Activated T-cell treated with anti-CD3 and anti-CD28 coated beads, Interleukin-2, amount 50 U/mL, for 4 hours (primary cell): ENCODE measurements at regions not wholly inside any gene's neighbourhood (a gene's known extent, or its start where the extent isn't known, plus 50 kb on each side); places are given as distances from the start of the nearest gene placed in this dataset.

ENCODE experiments used
- ATAC-seq, 2 donors: fragments of 200-7000 bp; cut with Tn5 transposase; one replicate each; pipeline ENCODE4 v1.10.0; 2021
- DNase-seq: peaks from one replicate; pipeline ENCODE4 v3.0.0-alpha.2; 2020
- H3K27me3 Mint-ChIP-seq: one replicate; pipeline ENCODE4 v1.8.0; 2021; ENCODE audit warnings: low read depth, mixed read lengths
- H3K36me3 Mint-ChIP-seq: one replicate; pipeline ENCODE4 v1.8.0; 2022; ENCODE audit warnings: mixed read lengths; ENCODE audit not compliant: insufficient read depth
- H3K4me1 Mint-ChIP-seq: one replicate; pipeline ENCODE4 v1.8.0; 2021; ENCODE audit warnings: low read depth, mixed read lengths
- H3K4me3 Mint-ChIP-seq: one replicate; pipeline ENCODE4 v1.8.0; 2021; ENCODE audit warnings: mild to moderate bottlenecking, moderate library complexity, mixed read lengths
- H3K9me3 Mint-ChIP-seq: one replicate; pipeline ENCODE4 v1.8.0; 2021; ENCODE audit warnings: mixed read lengths

- Mint-ChIP-seq H3K27me3 (no peaks in the 10 kb centered on the region), H3K9me3 (peaks cover 23% of the 10 kb centered on the region), H3K36me3 (no peaks in the 10 kb centered on the region), H3K4me1 (no peaks in the 10 kb centered on the region), H3K4me3 (no peak overlapping the region)
- no peak for DNase-seq
- no peak for ATAC-seq
Measured at GRCh38 chr4:23174179-23174578, 481.4 kb downstream of the GBA3 start.

- Mint-ChIP-seq H3K36me3 (no peaks in the 10 kb centered on the region), H3K4me3 (no peak overlapping the region), H3K4me1 (no peaks in the 10 kb centered on the region), H3K9me3 (peaks cover 15% of the 10 kb centered on the region), H3K27me3 (no peaks in the 10 kb centered on the region)
- ATAC-seq (no peak), DNase-seq (no peak)
Measured at GRCh38 chr4:23171976-23172375, 479.2 kb downstream of the GBA3 start.

DNA sequence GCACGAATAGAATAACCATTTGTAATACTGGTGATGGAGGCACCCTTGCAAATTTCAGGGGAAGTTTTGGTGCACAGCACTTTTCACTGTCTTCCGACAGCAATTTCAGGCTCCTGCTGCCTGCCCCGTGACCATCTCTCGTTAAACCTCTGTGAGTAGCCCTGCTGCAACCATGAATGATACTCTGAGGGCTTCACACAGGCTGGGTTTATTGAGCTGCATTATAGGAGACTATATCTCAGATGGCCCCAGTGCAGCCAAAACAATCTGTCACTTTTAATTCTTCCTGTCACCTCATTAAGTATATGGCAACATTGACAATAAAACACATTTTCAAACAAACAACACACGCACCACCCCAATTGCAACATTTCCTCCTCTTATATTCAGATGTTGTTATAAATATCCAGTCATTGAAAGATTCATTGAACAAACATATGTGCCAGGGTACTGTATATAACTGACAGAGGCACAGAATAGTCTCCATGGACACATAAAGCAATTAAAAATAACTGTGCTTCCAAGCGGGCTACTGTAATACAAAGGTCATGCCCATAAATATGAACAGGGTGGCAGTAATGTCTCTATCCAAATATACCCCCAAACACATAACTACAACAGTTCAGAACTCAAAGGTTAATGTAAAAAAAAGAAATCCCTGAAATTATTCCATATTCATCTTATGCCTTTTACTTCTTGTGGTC, 477.0 kb downstream of the GBA3 start:
- DNase-seq, result no peak
- no peaks in the 10 kb centered on the region for H3K27me3 Mint-ChIP-seq
- ATAC-seq, result no peak
- no peak overlapping the region for H3K4me3 Mint-ChIP-seq
- H3K4me1 Mint-ChIP-seq, result no peaks in the 10 kb centered on the region
- H3K9me3 Mint-ChIP-seq, result peaks cover 12% of the 10 kb centered on the region
- no peaks in the 10 kb centered on the region for H3K36me3 Mint-ChIP-seq

DNA sequence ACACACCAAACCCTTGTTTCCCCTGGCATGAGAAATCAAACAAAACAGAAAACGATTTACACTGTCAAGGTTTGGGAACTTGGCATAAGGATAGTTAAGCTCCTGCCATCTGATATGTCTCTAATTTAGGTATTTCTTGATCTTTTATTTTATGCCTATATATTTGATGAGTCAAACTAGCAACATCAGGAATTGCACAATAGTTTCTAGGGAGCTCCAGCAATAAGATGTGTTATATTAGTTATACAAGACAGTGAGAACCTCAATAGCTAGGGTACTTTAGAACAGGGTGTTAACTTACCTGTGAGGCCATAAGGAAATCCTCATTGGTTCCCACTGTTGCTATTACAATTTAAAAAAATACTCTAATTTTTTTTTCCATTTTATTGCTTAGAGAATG, 474.2 kb downstream of the GBA3 start:
- Mint-ChIP-seq H3K4me3 (no peak overlapping the region), H3K27me3 (no peaks in the 10 kb centered on the region), H3K9me3 (peaks cover 3% of the 10 kb centered on the region), H3K36me3 (no peaks in the 10 kb centered on the region), H3K4me1 (no peaks in the 10 kb centered on the region)
- DNase-seq (no peak), ATAC-seq (no peak)

- no peaks in the 10 kb centered on the region for H3K27me3 Mint-ChIP-seq
- H3K4me3 Mint-ChIP-seq, result no peak overlapping the region
- no peaks in the 10 kb centered on the region for H3K36me3 Mint-ChIP-seq
- H3K9me3 Mint-ChIP-seq, result peaks cover 3% of the 10 kb centered on the region
- DNase-seq (no peak), ATAC-seq (no peak)
- no peaks in the 10 kb centered on the region for H3K4me1 Mint-ChIP-seq
Measured at GRCh38 chr4:23166407-23166806, 473.7 kb downstream of the GBA3 start.

- H3K27me3 Mint-ChIP-seq, result no peaks in the 10 kb centered on the region
- DNase-seq (no peak), ATAC-seq (no peak)
- H3K4me3 Mint-ChIP-seq, result no peak overlapping the region
- H3K9me3 Mint-ChIP-seq, result peaks cover 4% of the 10 kb centered on the region
- no peaks in the 10 kb centered on the region for H3K36me3 Mint-ChIP-seq
- no peaks in the 10 kb centered on the region for H3K4me1 Mint-ChIP-seq
Measured at GRCh38 chr4:23165669-23166068, 472.9 kb downstream of the GBA3 start.

DNA sequence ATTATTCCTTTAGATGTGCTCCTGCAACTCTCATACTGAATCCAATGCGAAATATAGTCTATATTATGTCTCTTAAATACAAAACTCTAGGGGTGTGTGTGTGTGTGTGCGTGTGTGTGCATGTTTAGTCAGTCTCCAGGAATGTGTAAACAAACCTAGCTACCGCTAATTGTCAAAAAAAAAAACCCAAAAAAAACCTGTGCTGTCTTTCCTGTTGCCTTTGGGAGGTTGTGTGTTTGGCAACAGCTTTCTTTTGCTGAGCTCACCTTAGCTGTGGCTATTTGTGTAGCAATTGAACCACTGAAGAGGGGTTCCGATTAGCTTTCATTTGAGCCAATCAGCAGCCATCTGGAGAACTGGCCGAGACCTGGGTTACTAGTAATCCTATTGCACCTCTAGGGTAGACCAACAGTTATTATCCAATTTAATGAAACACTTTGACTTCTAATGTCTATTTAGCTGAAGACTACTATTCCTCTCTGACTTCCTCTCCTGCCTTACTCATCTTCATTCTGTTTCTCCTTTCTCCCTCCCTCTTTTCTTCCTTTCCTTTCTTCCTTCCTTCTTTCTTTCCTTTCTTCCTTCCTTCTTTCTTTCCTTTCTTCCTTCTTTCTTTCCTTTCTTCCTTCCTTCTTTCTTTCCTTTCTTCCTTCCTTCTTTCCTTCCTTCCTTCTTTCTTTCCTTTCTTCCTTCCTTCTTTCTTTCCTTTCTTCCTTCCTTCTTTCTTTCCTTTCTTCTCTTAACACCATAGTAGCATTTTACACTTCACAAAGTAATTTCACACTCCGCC, 471.1 kb downstream of the GBA3 start:
- peaks cover 6% of the 10 kb centered on the region for H3K9me3 Mint-ChIP-seq
- DNase-seq (no peak), ATAC-seq (no peak)
- no peaks in the 10 kb centered on the region for H3K27me3 Mint-ChIP-seq
- H3K4me3 Mint-ChIP-seq, result no peak overlapping the region
- H3K4me1 Mint-ChIP-seq, result no peaks in the 10 kb centered on the region
- H3K36me3 Mint-ChIP-seq, result no peaks in the 10 kb centered on the region

- ATAC-seq, result no peak
- H3K36me3 Mint-ChIP-seq, result no peaks in the 10 kb centered on the region
- no peak for DNase-seq
- peaks cover 6% of the 10 kb centered on the region for H3K9me3 Mint-ChIP-seq
- no peaks in the 10 kb centered on the region for H3K27me3 Mint-ChIP-seq
- H3K4me1 Mint-ChIP-seq, result no peaks in the 10 kb centered on the region
- no peak overlapping the region for H3K4me3 Mint-ChIP-seq
Measured at GRCh38 chr4:23162275-23162674, 469.5 kb downstream of the GBA3 start.

- no peaks in the 10 kb centered on the region for H3K36me3 Mint-ChIP-seq
- H3K27me3 Mint-ChIP-seq, result no peaks in the 10 kb centered on the region
- DNase-seq (no peak), ATAC-seq (no peak)
- peaks cover 6% of the 10 kb centered on the region for H3K9me3 Mint-ChIP-seq
- H3K4me1 Mint-ChIP-seq, result no peaks in the 10 kb centered on the region
- H3K4me3 Mint-ChIP-seq, result no peak overlapping the region
Measured at GRCh38 chr4:23161787-23162186, 469.1 kb downstream of the GBA3 start.

GRCh38 chr4:23153076-23153475, 460.3 kb downstream of the GBA3 start:
- Mint-ChIP-seq H3K9me3 (no peaks in the 10 kb centered on the region), H3K4me1 (no peaks in the 10 kb centered on the region), H3K36me3 (no peaks in the 10 kb centered on the region), H3K4me3 (no peak overlapping the region), H3K27me3 (no peaks in the 10 kb centered on the region)
- ATAC-seq (no peak), DNase-seq (no peak)

DNA sequence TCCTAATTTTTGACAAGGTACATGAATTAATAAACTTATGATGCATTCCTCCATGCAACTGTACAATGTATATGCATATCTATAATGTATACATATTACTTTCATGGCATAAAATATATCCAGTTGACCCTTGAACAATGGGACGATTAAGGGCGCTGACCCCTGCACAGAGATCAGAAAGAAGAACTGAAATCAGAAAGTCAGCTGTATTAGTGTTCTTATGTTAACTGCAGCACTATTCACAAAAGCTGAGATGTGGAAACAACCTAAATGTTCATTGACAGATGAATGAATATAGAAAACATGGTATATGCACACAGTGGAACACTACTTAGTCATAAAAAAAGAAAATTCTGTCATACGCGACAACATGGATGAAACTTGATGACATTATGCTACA, 457.1 kb downstream of the GBA3 start:
- DNase-seq (no peak), ATAC-seq (no peak)
- peaks cover 3% of the 10 kb centered on the region for H3K9me3 Mint-ChIP-seq
- no peaks in the 10 kb centered on the region for H3K36me3 Mint-ChIP-seq
- no peaks in the 10 kb centered on the region for H3K27me3 Mint-ChIP-seq
- no peak overlapping the region for H3K4me3 Mint-ChIP-seq
- H3K4me1 Mint-ChIP-seq, result no peaks in the 10 kb centered on the region

- Mint-ChIP-seq H3K27me3 (no peaks in the 10 kb centered on the region), H3K9me3 (peaks cover 4% of the 10 kb centered on the region), H3K4me1 (no peaks in the 10 kb centered on the region), H3K36me3 (no peaks in the 10 kb centered on the region), H3K4me3 (no peak overlapping the region)
- DNase-seq (no peak), ATAC-seq (no peak)
Measured at GRCh38 chr4:23144707-23145106, 452.0 kb downstream of the GBA3 start.

GRCh38 chr4:23135792-23136645, 443.3 kb downstream of the GBA3 start:
- ATAC-seq, result no peak
- no peaks in the 10 kb centered on the region for H3K36me3 Mint-ChIP-seq

DNA sequence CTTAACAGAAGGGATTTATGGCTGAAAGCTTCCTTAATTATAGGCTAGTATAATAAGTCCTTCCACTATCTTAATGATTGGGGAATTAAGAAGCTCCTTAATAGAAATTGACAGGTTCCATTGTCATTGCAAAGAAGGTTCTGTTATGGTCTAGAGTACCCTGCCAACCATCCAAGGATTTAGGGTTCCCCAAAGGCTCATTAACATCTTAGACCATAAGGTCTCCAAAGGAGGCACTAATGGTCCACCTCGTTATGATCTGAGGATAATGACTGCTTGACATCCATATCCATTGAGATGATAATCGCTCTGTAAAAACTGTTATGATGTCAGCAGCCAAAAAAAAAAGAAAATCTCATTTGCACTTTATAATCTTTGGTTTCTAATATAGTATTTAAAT, 441.6 kb downstream of the GBA3 start:
- H3K4me3 Mint-ChIP-seq, result no peak overlapping the region
- no peaks in the 10 kb centered on the region for H3K4me1 Mint-ChIP-seq
- DNase-seq (no peak), ATAC-seq (no peak)
- no peaks in the 10 kb centered on the region for H3K36me3 Mint-ChIP-seq
- H3K27me3 Mint-ChIP-seq, result no peaks in the 10 kb centered on the region
- H3K9me3 Mint-ChIP-seq, result no peaks in the 10 kb centered on the region

More at GRCh38 chr4:23135792-23136645, 443.3 kb downstream of the GBA3 start:
- H3K9me3 Mint-ChIP-seq, result no peaks in the 10 kb centered on the region
- no peaks in the 10 kb centered on the region for H3K27me3 Mint-ChIP-seq
- DNase-seq, result no peak
- no peak overlapping the region for H3K4me3 Mint-ChIP-seq
- no peaks in the 10 kb centered on the region for H3K4me1 Mint-ChIP-seq
